K562 (cell line): ENCODE measurements at regions not wholly inside any gene's neighbourhood (a gene's known extent, or its start where the extent isn't known, plus 50 kb on each side); places are given as distances from the start of the nearest gene placed in this dataset.

ENCODE experiments used
- AFF4 ChIP-seq: sonication (generic); formaldehyde crosslinking; IDR thresholded peaks from 2 replicates; pipeline ENCODE4 v1.8.0; 2023; ENCODE audit warnings: mild to moderate bottlenecking, missing genetic modification reagents
- ATF7 ChIP-seq: fragments of 450-650 bp; IDR thresholded peaks from 2 replicates; pipeline ENCODE4 v1.7.1; 2014; ENCODE audit warnings: mild to moderate bottlenecking, moderate library complexity
- ETS2 ChIP-seq: IDR thresholded peaks from 2 replicates; pipeline ENCODE4 v1.6.1; 2016; ENCODE audit warnings: borderline replicate concordance, missing genetic modification characterization, mild to moderate bottlenecking, moderate library complexity, missing compliant biosample characterization; ENCODE audit not compliant: poor library complexity, severe bottlenecking
- HDAC3 ChIP-seq: fragments of 450-650 bp; IDR thresholded peaks from 2 replicates; pipeline ENCODE4 v1.6.1; 2018; ENCODE audit warnings: borderline replicate concordance, mild to moderate bottlenecking, moderate library complexity; ENCODE audit not compliant: partially characterized antibody
- MEIS2 ChIP-seq: fragments of 450-650 bp; IDR thresholded peaks from 2 replicates; pipeline ENCODE4 v1.6.1; 2014; ENCODE audit warnings: mild to moderate bottlenecking; ENCODE audit not compliant: partially characterized antibody
- MGA ChIP-seq: fragments of 450-650 bp; IDR thresholded peaks from 2 replicates; pipeline ENCODE4 v1.6.1; 2016; ENCODE audit warnings: mild to moderate bottlenecking, moderate library complexity
- PREB ChIP-seq: sonication (generic); formaldehyde crosslinking; IDR thresholded peaks from 2 replicates; pipeline ENCODE4 v1.8.1; 2023; ENCODE audit warnings: mild to moderate bottlenecking, missing genetic modification reagents
- RBFOX2 ChIP-seq: fragments of 200-400 bp; formaldehyde crosslinking; IDR thresholded peaks from 2 replicates; pipeline ENCODE4 v1.6.1; 2017; ENCODE audit warnings: low read depth, mild to moderate bottlenecking, low read length, moderate library complexity
- RUNX1 ChIP-seq: sonication (generic); IDR thresholded peaks from 2 replicates; pipeline ENCODE4 v1.6.1; 2016; ENCODE audit warnings: antibody characterized with exemption, low read depth
- SRSF1 ChIP-seq: fragments of 200-400 bp; formaldehyde crosslinking; IDR thresholded peaks from 2 replicates; pipeline ENCODE4 v1.6.1; 2017; ENCODE audit warnings: mild to moderate bottlenecking, low read depth, low read length, moderate library complexity
- TAL1 ChIP-seq: fragments of 450-650 bp; IDR thresholded peaks from 2 replicates; pipeline ENCODE4 v1.6.1; 2016; ENCODE audit warnings: mild to moderate bottlenecking
- ZNF239 ChIP-seq: fragments of 250-450 bp; sonication (Bioruptor Pico); IDR thresholded peaks from 2 replicates; pipeline ENCODE4 v1.4.0; 2020; ENCODE audit warnings: mild to moderate bottlenecking

GRCh38 chr5:94094793-94095441, 353.5 kb upstream of the POU5F2 start (continued):
- TF ChIP-seq MGA = no peak
- peak; percentile 38 for TF ChIP-seq MEIS2
- TF ChIP-seq RBFOX2 = no peak
- no peak for TF ChIP-seq PREB
- no peak for TF ChIP-seq ETS2 (tag)
- no peak for TF ChIP-seq AFF4 (CRISPR knock-in tag)
- TF ChIP-seq ATF7 = peak; percentile 92
- TF ChIP-seq SRSF1 = no peak
- no peak for TF ChIP-seq ZNF239
- TF ChIP-seq TAL1 = peak; percentile 69
- TF ChIP-seq HDAC3 = no peak
- TF ChIP-seq RUNX1 = no peak
